ENCODE measurements at regions not wholly inside any gene's neighbourhood (a gene's known extent, or its start where the extent isn't known, plus 50 kb on each side); places are given as distances from the start of the nearest gene placed in this dataset.

DNA sequence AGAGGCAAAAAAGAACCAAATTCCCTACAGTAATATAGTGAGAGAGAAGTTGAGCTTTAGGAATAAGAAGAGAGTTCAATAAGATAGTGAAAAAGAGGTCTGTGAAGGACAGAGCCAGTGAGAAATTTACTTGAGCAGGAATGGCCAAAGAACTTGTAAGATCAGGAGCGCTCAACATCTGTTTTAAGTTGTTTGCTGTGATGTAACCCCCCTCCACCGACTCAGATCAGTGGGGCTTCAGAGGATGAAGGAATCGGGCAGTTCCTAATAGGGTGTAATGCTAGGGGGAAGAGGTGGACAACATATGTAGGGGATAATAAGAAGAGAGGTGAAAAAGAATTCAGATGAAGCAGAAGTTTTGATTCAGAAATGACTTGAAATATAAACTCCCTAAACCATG lies 85.3 kb upstream of the FNDC3A start:
- H3K4me1 Mint-ChIP-seq (ENCODE audit: unreplicated experiment) = no peaks in the 10 kb centered on the region
- H3K27ac Mint-ChIP-seq = no peak overlapping the region
- H3K27me3 Mint-ChIP-seq = no peaks in the 10 kb centered on the region
- TF ChIP-seq, protein P1, sequence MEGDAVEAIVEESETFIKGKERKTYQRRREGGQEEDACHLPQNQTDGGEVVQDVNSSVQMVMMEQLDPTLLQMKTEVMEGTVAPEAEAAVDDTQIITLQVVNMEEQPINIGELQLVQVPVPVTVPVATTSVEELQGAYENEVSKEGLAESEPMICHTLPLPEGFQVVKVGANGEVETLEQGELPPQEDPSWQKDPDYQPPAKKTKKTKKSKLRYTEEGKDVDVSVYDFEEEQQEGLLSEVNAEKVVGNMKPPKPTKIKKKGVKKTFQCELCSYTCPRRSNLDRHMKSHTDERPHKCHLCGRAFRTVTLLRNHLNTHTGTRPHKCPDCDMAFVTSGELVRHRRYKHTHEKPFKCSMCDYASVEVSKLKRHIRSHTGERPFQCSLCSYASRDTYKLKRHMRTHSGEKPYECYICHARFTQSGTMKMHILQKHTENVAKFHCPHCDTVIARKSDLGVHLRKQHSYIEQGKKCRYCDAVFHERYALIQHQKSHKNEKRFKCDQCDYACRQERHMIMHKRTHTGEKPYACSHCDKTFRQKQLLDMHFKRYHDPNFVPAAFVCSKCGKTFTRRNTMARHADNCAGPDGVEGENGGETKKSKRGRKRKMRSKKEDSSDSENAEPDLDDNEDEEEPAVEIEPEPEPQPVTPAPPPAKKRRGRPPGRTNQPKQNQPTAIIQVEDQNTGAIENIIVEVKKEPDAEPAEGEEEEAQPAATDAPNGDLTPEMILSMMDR (conservative IDR thresholded peaks at IDR 0.05) = no peak
- no peak for DNase-seq (ENCODE audit: extremely low spot score, unreplicated experiment)
- no peaks in the 10 kb centered on the region for H3K9me3 Mint-ChIP-seq
- no peak overlapping the region for H3K4me3 Mint-ChIP-seq
- no peaks in the 10 kb centered on the region for H3K36me3 Mint-ChIP-seq

DNA sequence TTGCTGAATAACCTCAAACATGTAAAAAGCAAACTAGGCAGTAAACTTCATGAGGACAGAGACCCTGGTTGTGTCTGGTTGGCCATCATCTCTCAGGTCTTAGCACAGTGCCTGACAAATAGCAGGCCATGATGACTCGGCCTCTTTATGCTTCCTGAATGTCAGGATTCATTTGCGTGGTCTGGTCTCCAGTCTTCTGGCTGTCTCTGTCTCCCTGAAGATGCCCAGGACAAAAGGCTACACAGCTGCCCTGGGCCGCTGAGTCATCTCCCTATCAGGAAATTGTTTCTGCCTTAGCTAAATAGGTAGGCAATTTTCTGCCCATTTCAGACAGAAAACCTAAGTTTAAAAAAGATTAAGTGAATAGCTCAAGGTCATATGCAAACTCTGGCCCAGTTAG lies 84.1 kb upstream of the FNDC3A start:
- H3K27me3 Mint-ChIP-seq = no peaks in the 10 kb centered on the region
- H3K27ac Mint-ChIP-seq = no peak overlapping the region
- no peaks in the 10 kb centered on the region for H3K4me1 Mint-ChIP-seq (ENCODE audit: unreplicated experiment)
- H3K9me3 Mint-ChIP-seq = peaks cover 5% of the 10 kb centered on the region
- no peak for DNase-seq (ENCODE audit: extremely low spot score, unreplicated experiment)
- no peaks in the 10 kb centered on the region for H3K36me3 Mint-ChIP-seq
- TF ChIP-seq, protein P1 (conservative IDR thresholded peaks at IDR 0.05) = no peak
- H3K4me3 Mint-ChIP-seq = no peak overlapping the region

DNA sequence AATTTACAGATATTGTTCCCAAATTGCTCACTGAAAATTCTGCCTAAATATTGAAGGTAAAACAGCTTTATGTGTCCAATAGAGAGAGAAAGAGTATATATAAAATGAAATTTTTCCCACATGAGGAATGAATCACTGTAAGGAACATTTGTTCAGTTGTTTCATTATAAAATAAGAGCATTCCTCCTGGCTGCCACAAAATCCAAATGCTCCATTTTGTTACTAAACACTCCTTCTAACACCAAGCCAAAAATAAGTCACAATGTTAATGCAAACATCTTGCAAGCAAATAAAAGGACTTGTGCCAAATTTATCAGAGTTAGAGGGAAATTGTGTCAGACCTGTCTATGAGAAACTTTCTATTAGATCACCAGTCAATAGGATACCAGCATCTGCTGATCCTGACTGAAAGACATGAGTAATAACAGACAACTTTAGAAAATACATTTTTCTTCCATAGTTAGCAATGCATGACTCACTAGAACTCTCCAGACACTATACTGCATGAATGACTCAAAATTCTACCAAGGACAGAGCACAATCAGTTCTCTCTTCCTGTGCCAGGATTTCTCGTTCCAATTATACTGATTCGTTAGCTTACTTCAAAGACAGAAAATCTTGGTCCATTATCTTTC lies 83.5 kb upstream of the FNDC3A start:
- H3K27me3 Mint-ChIP-seq = no peaks in the 10 kb centered on the region
- peaks cover 5% of the 10 kb centered on the region for H3K9me3 Mint-ChIP-seq
- no peaks in the 10 kb centered on the region for H3K36me3 Mint-ChIP-seq
- H3K4me3 Mint-ChIP-seq = no peak overlapping the region
- H3K27ac Mint-ChIP-seq = no peak overlapping the region
- TF ChIP-seq, protein P1 (conservative IDR thresholded peaks at IDR 0.05) = no peak
- H3K4me1 Mint-ChIP-seq (ENCODE audit: unreplicated experiment) = no peaks in the 10 kb centered on the region
- no peak for DNase-seq (ENCODE audit: extremely low spot score, unreplicated experiment)

DNA sequence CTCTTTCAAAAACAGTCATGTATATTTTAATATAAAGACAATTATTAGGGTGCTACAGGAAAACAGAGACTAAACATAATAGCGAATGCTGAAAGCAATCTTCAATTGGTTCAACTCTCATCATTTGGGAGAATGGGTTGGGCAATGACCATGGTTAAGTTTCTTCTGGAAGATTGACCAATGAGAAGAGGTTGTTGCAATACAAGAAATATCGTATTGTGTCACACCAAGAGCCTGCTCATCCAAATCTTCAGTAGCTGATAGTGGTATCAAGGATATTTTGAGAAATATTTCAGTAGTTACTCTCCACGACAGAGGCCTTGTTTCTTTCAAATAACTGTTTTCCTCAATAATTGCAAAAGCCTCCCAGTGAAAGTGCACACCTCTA lies 83.0 kb upstream of the FNDC3A start:
- H3K4me3 Mint-ChIP-seq = no peak overlapping the region
- DNase-seq (ENCODE audit: extremely low spot score, unreplicated experiment) = no peak
- H3K36me3 Mint-ChIP-seq = no peaks in the 10 kb centered on the region
- H3K4me1 Mint-ChIP-seq (ENCODE audit: unreplicated experiment) = no peaks in the 10 kb centered on the region
- no peak overlapping the region for H3K27ac Mint-ChIP-seq
- TF ChIP-seq, protein P1 (conservative IDR thresholded peaks at IDR 0.05) = no peak
- H3K27me3 Mint-ChIP-seq = no peaks in the 10 kb centered on the region
- peaks cover 6% of the 10 kb centered on the region for H3K9me3 Mint-ChIP-seq

DNA sequence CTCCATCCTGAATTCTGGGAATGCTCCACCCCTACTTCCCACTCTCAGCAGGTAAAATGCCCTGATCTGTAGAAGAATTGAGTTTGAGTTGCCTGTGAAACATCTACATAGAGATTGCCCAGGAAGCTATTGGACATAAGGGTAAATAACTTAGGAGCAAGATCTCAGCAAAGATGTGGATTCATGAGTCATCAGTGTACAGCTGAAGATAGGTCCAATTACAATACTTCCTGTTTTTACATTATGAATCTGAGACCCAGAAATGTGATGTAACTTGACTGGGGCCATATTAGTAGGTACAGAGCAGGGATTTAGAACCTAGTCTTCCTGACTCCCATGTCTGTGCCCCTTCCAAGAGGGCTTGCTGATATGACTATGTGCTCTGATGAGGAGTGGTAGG lies 79.4 kb upstream of the FNDC3A start:
- no peak overlapping the region for H3K27ac Mint-ChIP-seq
- no peaks in the 10 kb centered on the region for H3K27me3 Mint-ChIP-seq
- no peak overlapping the region for H3K4me3 Mint-ChIP-seq
- no peak for DNase-seq (ENCODE audit: extremely low spot score, unreplicated experiment)
- H3K4me1 Mint-ChIP-seq (ENCODE audit: unreplicated experiment) = no peaks in the 10 kb centered on the region
- H3K36me3 Mint-ChIP-seq = no peaks in the 10 kb centered on the region
- TF ChIP-seq, protein P1 (conservative IDR thresholded peaks at IDR 0.05) = no peak
- peaks cover 9% of the 10 kb centered on the region for H3K9me3 Mint-ChIP-seq

DNA sequence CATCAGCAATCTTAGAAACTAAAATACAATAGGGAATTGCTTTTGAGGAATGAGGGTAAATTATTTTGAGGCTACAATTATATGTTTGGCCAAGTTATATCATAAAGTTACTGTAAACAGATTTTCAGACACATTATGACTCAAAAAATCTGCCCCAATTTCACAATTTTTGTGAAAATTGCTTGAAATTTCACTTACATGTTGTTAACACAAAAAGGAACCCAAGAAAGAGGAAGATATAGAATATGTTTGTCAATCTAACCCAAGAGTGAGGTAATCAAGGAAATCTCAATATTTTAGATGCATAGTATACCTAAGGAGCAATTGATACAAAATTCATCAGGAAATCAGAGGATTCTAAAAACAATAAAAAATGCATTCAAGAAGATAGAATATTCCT lies 73.9 kb upstream of the FNDC3A start:
- DNase-seq (ENCODE audit: extremely low spot score, unreplicated experiment) = no peak
- H3K36me3 Mint-ChIP-seq = no peaks in the 10 kb centered on the region
- no peak overlapping the region for H3K4me3 Mint-ChIP-seq
- H3K4me1 Mint-ChIP-seq (ENCODE audit: unreplicated experiment) = no peaks in the 10 kb centered on the region
- TF ChIP-seq, protein P1 (conservative IDR thresholded peaks at IDR 0.05) = no peak
- H3K9me3 Mint-ChIP-seq = peaks cover 4% of the 10 kb centered on the region
- no peak overlapping the region for H3K27ac Mint-ChIP-seq
- no peaks in the 10 kb centered on the region for H3K27me3 Mint-ChIP-seq
